Caco-2 (cell line): ENCODE measurements at regions not wholly inside any gene's neighbourhood (a gene's known extent, or its start where the extent isn't known, plus 50 kb on each side); places are given as distances from the start of the nearest gene placed in this dataset.

Experiments used
- BruUV-seq: library from RNA; stranded (reverse); fragments of 400-500 nt; replicated peaks from 2 replicates; lab custom pipeline; 2021; lab: Mats Ljungman, UMichigan
- CTCF ChIA-PET: fragments of 300-600 bp; sonication (Branson Sonifier 250); formaldehyde crosslinking; loops from one replicate; lab custom pipeline; 2022; ENCODE audit warnings: antibody characterized with exemption; lab: Charles Lee
- POLR2A ChIA-PET: fragments of 300-600 bp; sonication (Branson Sonifier 250); formaldehyde crosslinking; loops from one replicate; lab custom pipeline; 2022; ENCODE audit warnings: antibody characterized with exemption; lab: Charles Lee
- DNase-seq, 2 experiments: peaks; one replicate each; pipeline versions ENCODE4 v3.0.0 to v3.0.0-alpha.2; 2020 to 2022
- H3K27me3 ChIP-seq: replicated peaks from 2 replicates; pipeline ENCODE4 v1.6.0; 2011; ENCODE audit warnings: low read length; ENCODE audit not compliant: control insufficient read depth, insufficient read depth
- H3K36me3 ChIP-seq: 2 replicates; pipeline ENCODE4 v1.5.1; 2011; ENCODE audit warnings: low read length; ENCODE audit not compliant: control insufficient read depth, insufficient read depth
- H3K4me1 ChIP-seq: fragments of 250-450 bp; sonication (Bioruptor Pico); 2 replicates; pipeline ENCODE4 v1.5.1; 2020; ENCODE audit warnings: mild to moderate bottlenecking
- H3K4me3 ChIP-seq: 2 replicates; pipeline ENCODE4 v1.5.1; 2011; ENCODE audit warnings: low read depth, mild to moderate bottlenecking, control low read depth, low read length
- H3K9me3 ChIP-seq: fragments of 250-450 bp; sonication (Bioruptor Pico); 2 replicates; pipeline ENCODE4 v1.5.1; 2020; ENCODE audit warnings: mild to moderate bottlenecking, moderate library complexity
- H3K27ac Mint-ChIP-seq: one replicate; pipeline ENCODE4 v1.8.0; 2022; ENCODE audit warnings: mixed read lengths; ENCODE audit not compliant: unreplicated experiment
- H3K27me3 Mint-ChIP-seq: one replicate; pipeline ENCODE4 v1.8.0; 2022; ENCODE audit warnings: mixed read lengths; ENCODE audit not compliant: insufficient read depth, unreplicated experiment
- H3K36me3 Mint-ChIP-seq: one replicate; pipeline ENCODE4 v1.8.0; 2022; ENCODE audit warnings: mild to moderate bottlenecking, mixed read lengths; ENCODE audit not compliant: insufficient read depth, unreplicated experiment
- H3K4me1 Mint-ChIP-seq: one replicate; pipeline ENCODE4 v1.8.0; 2022; ENCODE audit warnings: low read depth, mixed read lengths; ENCODE audit not compliant: unreplicated experiment
- H3K4me3 Mint-ChIP-seq: one replicate; pipeline ENCODE4 v1.8.0; 2022; ENCODE audit warnings: mild to moderate bottlenecking, moderate library complexity, mixed read lengths; ENCODE audit not compliant: unreplicated experiment
- H3K9me3 Mint-ChIP-seq: one replicate; pipeline ENCODE4 v1.8.0; 2022; ENCODE audit warnings: mixed read lengths; ENCODE audit not compliant: unreplicated experiment
- CTCF ChIP-seq, 2 experiments: fragments of 200-600 bp in 1 of 2; IDR thresholded peaks; 1 replicate in 1 of 2; 2 replicates in 1 of 2; pipeline versions ENCODE4 v1.5.1 to v1.8.0; 2011 to 2022; ENCODE audit warnings: antibody characterized with exemption in 1 of 2, control low read depth in 1 of 2, inconsistent platforms in 1 of 2, low read depth in 1 of 2, low read length in 1 of 2, mild to moderate bottlenecking in 1 of 2, moderate library complexity in 1 of 2; ENCODE audit not compliant: insufficient read depth in 1 of 2, severe bottlenecking in 1 of 2, unreplicated experiment in 1 of 2
- intact Hi-C: fragments of 100-400 bp; cut with micrococcal nuclease; formaldehyde crosslinking; loops from one replicate; pipeline ENCODE4 v1.10.0; 2022; ENCODE audit not compliant: unreplicated experiment

DNA sequence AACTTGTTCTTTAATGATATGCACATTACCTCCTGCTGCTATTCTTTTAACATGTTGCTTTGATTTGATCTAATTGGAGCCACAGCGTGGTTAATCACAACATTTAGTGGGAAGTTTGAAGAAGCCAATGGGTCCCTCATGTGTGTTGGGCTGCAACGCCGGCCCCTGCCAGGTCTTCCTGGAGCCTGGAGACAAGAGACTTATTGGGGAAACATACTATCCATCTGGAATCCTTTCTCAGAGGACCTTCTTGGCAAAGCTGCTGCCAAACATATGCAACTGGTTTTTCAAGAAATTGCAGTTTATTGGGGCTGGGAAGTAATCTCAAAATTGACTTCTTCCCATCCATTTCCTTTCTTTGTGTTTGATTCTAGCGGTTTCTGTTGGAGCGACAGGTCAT lies 396.3 kb upstream of the PROK2 start:
- POLR2A ChIA-PET, result no interaction called here
- Histone ChIP-seq H3K36me3 (no peaks in the 10 kb centered on the region), H3K4me3 (no peak overlapping the region), H3K4me1 (no peaks in the 10 kb centered on the region), H3K9me3 (no peaks in the 10 kb centered on the region), H3K27me3 (no peaks in the 10 kb centered on the region)
- no peaks in the 10 kb centered on the region for H3K36me3 Mint-ChIP-seq
- no peak overlapping the region for H3K27ac Mint-ChIP-seq
- no peaks in the 10 kb centered on the region for H3K4me1 Mint-ChIP-seq
- intact Hi-C loops, result no loop called here
- TF ChIP-seq CTCF (IDR thresholded peaks at IDR 0.05; ENCODE audit: insufficient read depth in 1 of 2, low read depth in 1 of 2, low read length in 1 of 2, severe bottlenecking in 1 of 2, unreplicated experiment in 1 of 2), result no peak
- no peak for DNase-seq
- no peaks in the 10 kb centered on the region for H3K9me3 Mint-ChIP-seq
- no peak overlapping the region for H3K4me3 Mint-ChIP-seq
- no TSS peak for BruUV-seq
- CTCF ChIA-PET, result no interaction called here
- H3K27me3 Mint-ChIP-seq, result peaks cover 4% of the 10 kb centered on the region

DNA sequence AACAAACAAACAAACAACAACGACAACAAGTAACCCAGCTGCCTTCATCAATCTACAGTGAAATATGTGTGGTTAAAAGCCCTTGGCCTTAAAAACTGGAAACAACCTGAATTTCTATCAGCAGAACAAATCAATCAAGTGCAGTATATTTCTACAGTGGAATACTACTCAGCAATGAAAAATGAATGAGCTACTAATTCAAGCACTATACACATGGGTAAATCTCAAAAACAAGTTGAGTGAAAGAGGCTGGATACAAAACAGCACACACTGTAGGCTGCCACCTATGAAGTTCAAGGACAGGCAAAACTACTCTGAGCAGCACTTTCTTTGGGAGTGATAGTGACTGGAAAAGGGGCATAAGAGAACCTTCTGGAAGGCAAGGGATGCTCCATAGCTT lies 395.5 kb upstream of the PROK2 start:
- Mint-ChIP-seq H3K36me3 (no peaks in the 10 kb centered on the region), H3K9me3 (no peaks in the 10 kb centered on the region), H3K27ac (no peak overlapping the region), H3K27me3 (peaks cover 4% of the 10 kb centered on the region), H3K4me3 (no peak overlapping the region), H3K4me1 (no peaks in the 10 kb centered on the region)
- Histone ChIP-seq H3K36me3 (no peaks in the 10 kb centered on the region), H3K9me3 (no peaks in the 10 kb centered on the region), H3K4me1 (no peaks in the 10 kb centered on the region), H3K4me3 (no peak overlapping the region), H3K27me3 (no peaks in the 10 kb centered on the region)
- intact Hi-C loops, result no loop called here
- ChIA-PET CTCF (no interaction called here), POLR2A (no interaction called here)
- no peak for TF ChIP-seq CTCF (IDR thresholded peaks at IDR 0.05; ENCODE audit: insufficient read depth in 1 of 2, low read depth in 1 of 2, low read length in 1 of 2, severe bottlenecking in 1 of 2, unreplicated experiment in 1 of 2)
- DNase-seq, result no peak
- no TSS peak for BruUV-seq

- Mint-ChIP-seq H3K27ac (no peak overlapping the region), H3K36me3 (no peaks in the 10 kb centered on the region), H3K4me3 (no peak overlapping the region), H3K9me3 (no peaks in the 10 kb centered on the region), H3K4me1 (no peaks in the 10 kb centered on the region), H3K27me3 (peaks cover 4% of the 10 kb centered on the region)
- Histone ChIP-seq H3K4me1 (no peaks in the 10 kb centered on the region), H3K36me3 (no peaks in the 10 kb centered on the region), H3K27me3 (no peaks in the 10 kb centered on the region), H3K4me3 (no peak overlapping the region), H3K9me3 (no peaks in the 10 kb centered on the region)
- intact Hi-C loops, result no loop called here
- no peak for DNase-seq
- POLR2A ChIA-PET, result no interaction called here
- no TSS peak for BruUV-seq
- CTCF ChIA-PET, result no interaction called here
- no peak for TF ChIP-seq CTCF (IDR thresholded peaks at IDR 0.05; ENCODE audit: insufficient read depth in 1 of 2, low read depth in 1 of 2, low read length in 1 of 2, severe bottlenecking in 1 of 2, unreplicated experiment in 1 of 2)
Observed at GRCh38 chr3:72179107-72179464, 394.1 kb upstream of the PROK2 start.
